Common myeloid progenitor, CD34-positive (primary cell): ENCODE measurements at regions not wholly inside any gene's neighbourhood (a gene's known extent, or its start where the extent isn't known, plus 50 kb on each side); places are given as distances from the start of the nearest gene placed in this dataset.

Experiments used
- CTCF ChIA-PET: fragments of 350-600 bp; sonication (Branson Sonifier 250); formaldehyde crosslinking; loops from one replicate; lab custom pipeline; 2021; ENCODE audit warnings: antibody characterized with exemption; lab: Charles Lee
- POLR2A ChIA-PET: fragments of 350-600 bp; sonication (Branson Sonifier 250); formaldehyde crosslinking; loops from one replicate; lab custom pipeline; 2021; ENCODE audit warnings: antibody characterized with exemption; lab: Charles Lee
- DNase-seq, 3 donors: peaks; one replicate each; pipeline versions ENCODE4 v3.0.0 to v3.0.0-alpha.2; 2013
- H3K27ac ChIP-seq, 2 experiments: 1 replicate in 1 of 2; 2 replicates in 1 of 2; pipeline ENCODE4 v1.7.0; 2013; ENCODE audit warnings: inconsistent platforms in 2 of 2, low read length in 2 of 2, mild to moderate bottlenecking in 2 of 2, low read depth in 1 of 2, moderate library complexity in 1 of 2; ENCODE audit not compliant: severe bottlenecking in 2 of 2, insufficient read depth in 1 of 2, poor library complexity in 1 of 2
- H3K27me3 ChIP-seq, 5 experiments: replicated peaks in 2 of 5; 1 replicate in 3 of 5; 2 replicates in 2 of 5; pipeline versions ENCODE4 v1.6.1 to v1.7.0; 2013; ENCODE audit warnings: low read length in 4 of 5, mild to moderate bottlenecking in 2 of 5, moderate library complexity in 2 of 5, inconsistent platforms in 1 of 5; ENCODE audit not compliant: insufficient read depth in 5 of 5, control insufficient read depth in 4 of 5
- H3K36me3 ChIP-seq, 4 experiments: 1 replicate in 2 of 4; 2 replicates in 2 of 4; pipeline versions ENCODE4 v1.6.1 to v1.7.0; 2013; ENCODE audit warnings: low read length in 3 of 4, control low read depth in 1 of 4, mild to moderate bottlenecking in 1 of 4; ENCODE audit not compliant: control insufficient read depth in 4 of 4, insufficient read depth in 4 of 4
- H3K4me1 ChIP-seq, 4 experiments: 1 replicate in 3 of 4; 2 replicates in 1 of 4; pipeline versions ENCODE4 v1.6.1 to v1.7.1; 2013; ENCODE audit warnings: low read length in 3 of 4, mild to moderate bottlenecking in 3 of 4, control low read depth in 1 of 4, inconsistent platforms in 1 of 4, moderate library complexity in 1 of 4; ENCODE audit not compliant: control insufficient read depth in 4 of 4, insufficient read depth in 4 of 4; ENCODE audit errors: control extremely low read depth in 1 of 4
- H3K4me3 ChIP-seq, 7 experiments: 1 replicate in 4 of 7; 2 replicates in 3 of 7; pipeline versions ENCODE4 v1.5.1 to v1.7.0; 2013; ENCODE audit warnings: mild to moderate bottlenecking in 7 of 7, low read length in 6 of 7, moderate library complexity in 6 of 7, inconsistent platforms in 2 of 7, low read depth in 2 of 7, control low read depth in 1 of 7; ENCODE audit not compliant: insufficient read depth in 4 of 7, control insufficient read depth in 1 of 7; ENCODE audit errors: extremely low read depth in 1 of 7
- H3K9me3 ChIP-seq, 5 experiments: 1 replicate in 4 of 5; 2 replicates in 1 of 5; pipeline versions ENCODE4 v1.6.1 to v1.7.1; 2013; ENCODE audit warnings: low read length in 4 of 5, mild to moderate bottlenecking in 2 of 5, inconsistent platforms in 1 of 5, low read depth in 1 of 5, moderate library complexity in 1 of 5; ENCODE audit not compliant: control insufficient read depth in 4 of 5, insufficient read depth in 2 of 5; ENCODE audit errors: control extremely low read depth in 1 of 5
- WGBS: methylation state at CpG from one replicate; pipeline ENCODE4 v1.1.5; 2013; ENCODE audit not compliant: insufficient coverage; 5-methylcytosine and 5-hydroxymethylcytosine counted together

GRCh38 chr2:226644399-226644865, 155.2 kb downstream of the IRS1 start:
- Histone ChIP-seq H3K4me3 (no peak overlapping the region), H3K27ac (no peak overlapping the region), H3K27me3 (peaks cover 2 to 82% (median 19%) of the 10 kb centered on the region in 5 experiments), H3K36me3 (no peaks in the 10 kb centered on the region), H3K4me1 (peaks cover 0 to under 1% (median 0%) of the 10 kb centered on the region in 4 experiments), H3K9me3 (peaks cover 0 to 24% (median 7%) of the 10 kb centered on the region in 5 experiments)
- WGBS: 52% methylated on average over 4 of the region's 6 CpGs
- DNase-seq: no peak
- POLR2A ChIA-PET: no interaction called here
- CTCF ChIA-PET: no interaction called here

DNA sequence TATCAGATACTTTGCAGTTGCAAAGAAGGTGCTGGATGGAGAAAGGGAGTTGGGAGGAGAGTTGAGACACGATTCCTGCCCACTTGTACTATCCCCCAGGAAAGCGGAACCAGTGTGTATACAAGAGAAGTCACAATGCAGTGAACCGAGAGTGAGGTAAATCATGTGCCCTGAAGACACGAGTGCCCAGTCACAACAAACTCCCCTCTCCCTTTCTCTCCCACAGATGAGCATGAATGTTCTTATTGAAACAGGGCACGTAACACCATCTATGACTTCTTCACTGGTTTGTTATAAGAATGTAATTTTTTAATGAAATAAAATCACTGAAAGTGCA, 155.7 kb downstream of the IRS1 start:
- WGBS: no CpG with 5 or more reads among the region's 5 CpGs

DNA sequence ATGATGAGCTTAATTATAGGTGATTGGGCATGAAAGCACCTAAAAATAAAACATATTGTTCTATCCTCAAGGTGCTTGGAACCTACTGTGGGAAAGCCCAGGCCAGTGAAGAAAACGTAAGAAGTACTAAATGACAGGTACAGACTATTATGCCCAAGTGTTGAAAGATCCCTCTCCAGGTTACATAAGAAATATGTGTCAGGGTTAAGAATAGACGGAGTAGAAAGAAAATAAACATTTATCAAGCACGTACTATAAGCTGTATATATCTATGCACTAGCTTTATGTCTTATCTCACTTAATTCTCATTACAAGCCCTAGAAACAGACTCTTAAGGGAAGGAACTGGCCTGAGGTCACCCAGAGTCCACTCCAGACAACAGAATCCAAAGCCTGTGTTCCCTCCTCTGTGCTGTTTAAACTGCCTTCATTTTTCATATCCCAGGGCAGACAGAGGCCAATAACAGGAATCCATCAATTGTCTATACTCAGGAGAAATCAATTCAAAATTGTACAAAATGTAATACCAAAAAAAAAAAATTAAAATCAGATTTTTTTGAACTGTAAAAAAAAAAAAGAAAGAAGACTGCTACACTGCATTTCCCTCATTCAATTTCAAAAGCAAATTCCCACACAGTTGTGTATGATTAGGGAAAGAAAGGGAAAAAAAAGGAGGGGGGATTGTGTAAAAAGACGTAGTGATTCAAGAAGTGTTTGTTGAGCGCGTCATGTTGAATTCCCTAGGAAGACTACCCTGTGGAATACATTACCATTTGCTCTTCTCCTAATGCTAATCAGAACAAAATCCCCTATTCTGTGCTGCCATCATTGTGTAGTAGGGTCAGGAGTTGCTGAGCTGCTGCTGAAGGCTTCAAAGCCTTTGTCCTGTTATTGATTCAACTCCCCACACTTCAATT, 156.3 kb downstream of the IRS1 start:
- CTCF ChIA-PET: no interaction called here

More for the DNA sequence above, 155.7 kb downstream of the IRS1 start:
- Histone ChIP-seq H3K27ac (no peak overlapping the region), H3K27me3 (peaks cover 2 to 82% (median 22%) of the 10 kb centered on the region in 5 experiments), H3K4me3 (no peak overlapping the region), H3K36me3 (no peaks in the 10 kb centered on the region), H3K4me1 (no peaks in the 10 kb centered on the region), H3K9me3 (peaks cover 0 to 24% (median 4%) of the 10 kb centered on the region in 5 experiments)
- no peak for DNase-seq
- CTCF ChIA-PET: no interaction called here
- POLR2A ChIA-PET: no interaction called here

GRCh38 chr2:226641008-226641407, 158.6 kb downstream of the IRS1 start:
- ChIA-PET POLR2A (no interaction called here), CTCF (no interaction called here)
- Histone ChIP-seq H3K9me3 (peaks cover 0 to 22% (median 4%) of the 10 kb centered on the region in 5 experiments), H3K27me3 (peaks cover 2 to 90% (median 27%) of the 10 kb centered on the region in 5 experiments), H3K27ac (no peak overlapping the region), H3K4me1 (no peaks in the 10 kb centered on the region), H3K4me3 (no peak overlapping the region), H3K36me3 (no peaks in the 10 kb centered on the region)
- WGBS: 83% methylated on average over 1 of the region's 1 CpG
- DNase-seq: no peak

More for the DNA sequence above, 156.3 kb downstream of the IRS1 start:
- peaks cover 0 to 22% (median 4%) of the 10 kb centered on the region in 5 experiments for H3K9me3 ChIP-seq
- no peaks in the 10 kb centered on the region for H3K4me1 ChIP-seq
- 100% methylated on average over 1 of the region's 6 CpGs for WGBS
- no peak for DNase-seq
- peaks cover 2 to 85% (median 27%) of the 10 kb centered on the region in 5 experiments for H3K27me3 ChIP-seq
- H3K27ac ChIP-seq: no peak overlapping the region
- H3K36me3 ChIP-seq: no peaks in the 10 kb centered on the region
- POLR2A ChIA-PET: no interaction called here
- H3K4me3 ChIP-seq: no peak overlapping the region

DNA sequence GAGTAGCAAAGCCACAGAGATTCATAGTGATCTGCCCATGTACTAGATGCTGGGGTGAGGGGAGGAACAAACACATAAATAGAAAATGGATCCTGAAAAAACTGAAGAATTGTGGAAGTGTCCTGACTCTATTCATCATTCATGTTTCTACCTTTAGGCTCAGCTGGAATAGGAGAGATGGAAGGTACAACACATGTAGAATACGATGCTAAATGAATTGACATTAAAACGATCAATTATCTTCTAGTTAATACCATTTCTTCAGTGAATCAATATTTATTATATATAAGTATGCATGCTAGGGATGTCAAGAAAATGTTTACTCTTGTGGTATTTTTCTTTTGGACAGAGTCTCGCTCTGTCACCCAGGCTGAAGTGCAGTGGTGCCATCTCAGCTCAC, 159.1 kb downstream of the IRS1 start:
- no peak for DNase-seq
- Histone ChIP-seq H3K4me1 (no peaks in the 10 kb centered on the region), H3K4me3 (no peak overlapping the region), H3K9me3 (peaks cover 0 to 22% (median 4%) of the 10 kb centered on the region in 5 experiments), H3K36me3 (no peaks in the 10 kb centered on the region), H3K27ac (no peak overlapping the region), H3K27me3 (peaks cover 2 to 90% (median 31%) of the 10 kb centered on the region in 5 experiments)
- CTCF ChIA-PET: no interaction called here
- POLR2A ChIA-PET: no interaction called here
- 100% methylated on average over 2 of the region's 3 CpGs for WGBS

DNA sequence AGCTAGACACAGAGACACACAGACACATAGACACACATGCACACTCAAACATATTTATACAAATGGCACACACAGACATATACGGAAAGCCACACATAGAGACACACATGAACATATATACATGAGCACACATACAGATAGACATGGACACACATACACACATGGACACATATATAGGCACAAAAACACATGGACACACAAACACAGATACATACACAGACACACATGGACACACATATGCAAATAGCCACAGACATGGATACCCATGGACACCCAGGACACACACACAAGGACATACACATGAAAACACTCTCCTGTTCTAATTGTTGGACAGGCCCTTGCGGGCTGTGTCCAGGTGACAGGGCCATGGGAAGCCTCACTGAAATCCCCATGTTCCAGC, 160.1 kb downstream of the IRS1 start:
- ChIA-PET POLR2A (no interaction called here), CTCF (no interaction called here)
- H3K36me3 ChIP-seq: no peaks in the 10 kb centered on the region
- H3K27ac ChIP-seq: no peak overlapping the region
- peaks cover 2 to 91% (median 28%) of the 10 kb centered on the region in 5 experiments for H3K27me3 ChIP-seq
- WGBS: 100% methylated on average over 2 of the region's 2 CpGs
- peaks cover 0 to 22% (median 4%) of the 10 kb centered on the region in 5 experiments for H3K9me3 ChIP-seq
- H3K4me3 ChIP-seq: no peak overlapping the region
- no peak for DNase-seq
- H3K4me1 ChIP-seq: no peaks in the 10 kb centered on the region

GRCh38 chr2:226638576-226638975, 161.0 kb downstream of the IRS1 start:
- H3K4me3 ChIP-seq: no peak overlapping the region
- DNase-seq: no peak
- no peak overlapping the region for H3K27ac ChIP-seq
- H3K9me3 ChIP-seq: peaks cover 0 to 22% (median 4%) of the 10 kb centered on the region in 5 experiments
- H3K36me3 ChIP-seq: no peaks in the 10 kb centered on the region
- ChIA-PET CTCF (no interaction called here), POLR2A (no interaction called here)
- WGBS: 98% methylated on average over 8 of the region's 9 CpGs
- H3K27me3 ChIP-seq: peaks cover 2 to 91% (median 32%) of the 10 kb centered on the region in 5 experiments
- no peaks in the 10 kb centered on the region for H3K4me1 ChIP-seq
